B cell (primary cell): ENCODE measurements at regions not wholly inside any gene's neighbourhood (a gene's known extent, or its start where the extent isn't known, plus 50 kb on each side); places are given as distances from the start of the nearest gene placed in this dataset.

Experiments
- ATAC-seq: fragments of 200-7000 bp; cut with Tn5 transposase; one replicate; pipeline ENCODE4 v1.10.0; 2021; ENCODE audit warnings: low read depth, mild to moderate bottlenecking, moderate number of reproducible peaks, moderate library complexity
- CTCF ChIA-PET: fragments of 350-600 bp; sonication (Branson Sonifier 250); formaldehyde crosslinking; loops from one replicate; lab custom pipeline; 2021; ENCODE audit warnings: antibody characterized with exemption, inconsistent platforms; lab: Charles Lee
- POLR2A ChIA-PET: fragments of 350-600 bp; sonication (Branson Sonifier 250); formaldehyde crosslinking; loops from one replicate; lab custom pipeline; 2021; ENCODE audit warnings: antibody characterized with exemption; lab: Charles Lee
- DNase-seq: peaks from one replicate; pipeline ENCODE4 v3.0.0; 2013
- H2AFZ ChIP-seq: 2 replicates; pipeline ENCODE4 v1.6.1; 2012; ENCODE audit warnings: mild to moderate bottlenecking, low read depth, low read length; ENCODE audit not compliant: insufficient read depth, poor library complexity, severe bottlenecking
- H3K27ac ChIP-seq, 2 donors: 1 replicate in 1 of 2; 2 replicates in 1 of 2; pipeline ENCODE4 v1.5.1; 2012 to 2013; ENCODE audit warnings: low read length in 2 of 2, mild to moderate bottlenecking in 2 of 2, moderate library complexity in 1 of 2
- H3K27me3 ChIP-seq, 4 experiments: fragments of 200-600 bp in 1 of 4; sonication (generic) in 1 of 4; replicated peaks in 1 of 4; 1 replicate in 2 of 4; 2 replicates in 2 of 4; pipeline versions ENCODE4 v1.6.1 to v1.7.0; 2013 to 2016; ENCODE audit warnings: low read length in 3 of 4, mild to moderate bottlenecking in 2 of 4, mixed read lengths in 1 of 4, moderate library complexity in 1 of 4; ENCODE audit not compliant: insufficient read depth in 4 of 4, control insufficient read depth in 3 of 4; ENCODE audit errors: control extremely low read depth in 1 of 4
- H3K36me3 ChIP-seq, 2 experiments: replicated peaks in 1 of 2; 1 replicate in 1 of 2; 2 replicates in 1 of 2; pipeline versions ENCODE4 v1.6.1 to v1.7.1; 2013; ENCODE audit warnings: low read length in 1 of 2; ENCODE audit not compliant: insufficient read depth in 2 of 2, control insufficient read depth in 1 of 2; ENCODE audit errors: control extremely low read depth in 1 of 2, extremely low read depth in 1 of 2
- H3K4me1 ChIP-seq, 2 donors: fragments of 200-600 bp in 1 of 2; sonication (generic) in 1 of 2; 1 replicate in 1 of 2; 2 replicates in 1 of 2; pipeline versions ENCODE4 v1.5.1 to v1.6.1; 2013 to 2017; ENCODE audit warnings: low read length in 2 of 2; ENCODE audit not compliant: control insufficient read depth in 2 of 2, insufficient read depth in 2 of 2
- H3K4me2 ChIP-seq: replicated peaks from 2 replicates; pipeline ENCODE3; 2012; ENCODE audit warnings: mild to moderate bottlenecking, low read depth, low read length; ENCODE audit not compliant: poor library complexity, severe bottlenecking
- H3K4me3 ChIP-seq, 5 experiments: fragments of 200-600 bp in 1 of 5; sonication (generic) in 1 of 5; 1 replicate in 3 of 5; 2 replicates in 2 of 5; pipeline versions ENCODE4 v1.5.1 to v1.7.0; 2011 to 2016; ENCODE audit warnings: low read length in 4 of 5, mild to moderate bottlenecking in 4 of 5, low read depth in 2 of 5, control low read depth in 1 of 5, moderate library complexity in 1 of 5; ENCODE audit not compliant: insufficient read depth in 1 of 5; ENCODE audit errors: control extremely low read depth in 1 of 5, extremely low read depth in 1 of 5
- H3K79me2 ChIP-seq: fragments of 200-600 bp; sonication (generic); one replicate; pipeline ENCODE4 v1.6.0; 2016; ENCODE audit warnings: low read length; ENCODE audit not compliant: control insufficient read depth, insufficient read depth
- H3K9ac ChIP-seq: fragments of 200-600 bp; sonication (generic); 2 replicates; pipeline ENCODE4 v1.6.1; 2017; ENCODE audit warnings: mild to moderate bottlenecking, low read length, moderate library complexity
- H3K9me3 ChIP-seq, 3 donors: one replicate each; pipeline versions ENCODE4 v1.6.1 to v1.7.1; 2013; ENCODE audit warnings: low read length in 2 of 3; ENCODE audit not compliant: control insufficient read depth in 2 of 3, insufficient read depth in 1 of 3; ENCODE audit errors: control extremely low read depth in 1 of 3
- H4K20me1 ChIP-seq: 2 replicates; pipeline ENCODE4 v1.6.0; 2012; ENCODE audit warnings: mild to moderate bottlenecking, low read length; ENCODE audit not compliant: insufficient read depth, control insufficient read depth, poor library complexity, severe bottlenecking
- H3K27ac Mint-ChIP-seq: one replicate; pipeline ENCODE4 v1.8.0; 2021; ENCODE audit warnings: mixed read lengths
- H3K27me3 Mint-ChIP-seq: one replicate; pipeline ENCODE4 v1.8.0; 2021; ENCODE audit warnings: mixed read lengths
- H3K4me1 Mint-ChIP-seq: one replicate; pipeline ENCODE4 v1.8.0; 2021; ENCODE audit warnings: mixed read lengths
- H3K4me3 Mint-ChIP-seq: one replicate; pipeline ENCODE4 v1.8.0; 2021; ENCODE audit warnings: mixed read lengths
- H3K9me3 Mint-ChIP-seq: one replicate; pipeline ENCODE4 v1.8.0; 2022; ENCODE audit warnings: mixed read lengths; ENCODE audit not compliant: insufficient read depth
- EZH2 ChIP-seq: IDR thresholded peaks from 2 replicates; pipeline ENCODE4 v1.6.1; 2012; ENCODE audit warnings: borderline replicate concordance, low read depth, mild to moderate bottlenecking, moderate library complexity, low read length; ENCODE audit not compliant: insufficient read depth, poor library complexity, severe bottlenecking
- WGBS: methylation state at CpG from one replicate; pipeline ENCODE4 v1.1.5; 2013; ENCODE audit warnings: missing lambda C conversion rate; ENCODE audit not compliant: insufficient coverage; 5-methylcytosine and 5-hydroxymethylcytosine counted together
- intact Hi-C: fragments of 100-400 bp; cut with micrococcal nuclease; formaldehyde crosslinking; loops from one replicate; pipeline ENCODE4 v1.10.0; 2022
- TF ChIP-seq, protein P1 (sequence below): fragments of 200-600 bp; IDR thresholded peaks from one replicate; pipeline ENCODE4 v1.8.0; 2022; ENCODE audit warnings: antibody characterized with exemption, mild to moderate bottlenecking

DNA sequence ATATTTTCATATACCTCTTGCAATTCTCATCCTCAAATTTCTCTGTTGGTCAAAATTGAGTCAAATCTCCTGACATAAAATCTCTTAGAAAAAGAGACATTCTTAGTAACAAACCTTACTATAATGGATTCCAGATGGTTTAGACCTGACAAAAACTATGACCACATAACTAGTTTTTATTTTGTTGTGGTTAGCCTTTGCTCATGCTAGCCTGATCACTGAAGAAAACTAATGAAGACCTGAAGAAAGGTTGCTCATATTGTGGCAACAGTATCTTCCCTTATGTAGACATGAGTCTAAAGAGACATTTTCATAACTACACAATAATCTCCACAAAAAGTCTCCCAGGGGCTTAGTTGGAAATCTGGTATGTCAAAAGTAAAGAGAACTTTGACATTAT is 274.1 kb upstream of the TMEM161B start:
- H3K79me2 ChIP-seq: no peaks in the 10 kb centered on the region
- H3K36me3 ChIP-seq: no peaks in the 10 kb centered on the region
- Mint-ChIP-seq H3K27ac (no peak overlapping the region), H3K27me3 (peaks cover 19% of the 10 kb centered on the region), H3K4me3 (no peak overlapping the region), H3K9me3 (no peaks in the 10 kb centered on the region), H3K4me1 (no peaks in the 10 kb centered on the region)
- TF ChIP-seq EZH2: no peak
- TF ChIP-seq, protein P1, sequence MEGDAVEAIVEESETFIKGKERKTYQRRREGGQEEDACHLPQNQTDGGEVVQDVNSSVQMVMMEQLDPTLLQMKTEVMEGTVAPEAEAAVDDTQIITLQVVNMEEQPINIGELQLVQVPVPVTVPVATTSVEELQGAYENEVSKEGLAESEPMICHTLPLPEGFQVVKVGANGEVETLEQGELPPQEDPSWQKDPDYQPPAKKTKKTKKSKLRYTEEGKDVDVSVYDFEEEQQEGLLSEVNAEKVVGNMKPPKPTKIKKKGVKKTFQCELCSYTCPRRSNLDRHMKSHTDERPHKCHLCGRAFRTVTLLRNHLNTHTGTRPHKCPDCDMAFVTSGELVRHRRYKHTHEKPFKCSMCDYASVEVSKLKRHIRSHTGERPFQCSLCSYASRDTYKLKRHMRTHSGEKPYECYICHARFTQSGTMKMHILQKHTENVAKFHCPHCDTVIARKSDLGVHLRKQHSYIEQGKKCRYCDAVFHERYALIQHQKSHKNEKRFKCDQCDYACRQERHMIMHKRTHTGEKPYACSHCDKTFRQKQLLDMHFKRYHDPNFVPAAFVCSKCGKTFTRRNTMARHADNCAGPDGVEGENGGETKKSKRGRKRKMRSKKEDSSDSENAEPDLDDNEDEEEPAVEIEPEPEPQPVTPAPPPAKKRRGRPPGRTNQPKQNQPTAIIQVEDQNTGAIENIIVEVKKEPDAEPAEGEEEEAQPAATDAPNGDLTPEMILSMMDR: no peak
- H3K4me3 ChIP-seq: no peak overlapping the region
- no peaks in the 10 kb centered on the region for H3K27me3 ChIP-seq
- H3K4me2 ChIP-seq: no peak overlapping the region
- H4K20me1 ChIP-seq: no peaks in the 10 kb centered on the region
- intact Hi-C loops: no loop called here
- no peak overlapping the region for H2AFZ ChIP-seq
- no peaks in the 10 kb centered on the region for H3K9me3 ChIP-seq
- H3K27ac ChIP-seq: no peak overlapping the region
- DNase-seq: no peak
- ATAC-seq: no peak
- ChIA-PET CTCF (no interaction called here), POLR2A (no interaction called here)
- no peak overlapping the region for H3K9ac ChIP-seq
- no peaks in the 10 kb centered on the region for H3K4me1 ChIP-seq

DNA sequence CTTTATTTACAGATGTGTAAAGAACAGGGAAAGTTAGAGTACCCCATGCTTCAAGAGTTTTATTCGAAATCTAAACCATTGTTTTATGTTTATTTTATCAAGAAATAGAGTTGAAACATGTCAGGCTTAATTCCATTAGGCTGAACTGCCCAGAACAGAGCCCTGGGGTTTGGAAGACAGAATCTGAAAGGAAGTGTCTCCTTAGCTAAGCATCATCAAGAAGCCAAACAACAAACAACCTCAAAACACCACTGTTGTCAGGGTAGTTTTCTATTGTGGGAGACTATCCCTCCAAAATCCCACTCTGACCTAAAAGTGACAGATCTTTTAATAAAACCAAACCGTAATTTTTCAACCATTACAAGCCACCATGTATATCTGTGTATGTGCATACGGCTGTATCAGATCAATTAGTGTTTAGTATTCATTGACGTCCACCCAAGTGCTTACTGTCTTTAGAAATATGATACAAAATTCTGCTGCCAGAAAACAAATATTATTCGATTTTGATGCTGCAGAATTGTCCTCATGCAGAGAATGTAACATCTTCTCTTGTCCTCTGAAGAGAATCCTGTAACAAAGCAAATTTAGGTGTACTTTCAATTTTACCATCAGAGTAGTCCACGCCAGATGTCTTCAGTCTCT is 271.9 kb upstream of the TMEM161B start:
- H3K27me3 Mint-ChIP-seq: peaks cover 16% of the 10 kb centered on the region
- Histone ChIP-seq H2AFZ (no peak overlapping the region), H3K79me2 (no peaks in the 10 kb centered on the region), H3K9me3 (no peaks in the 10 kb centered on the region), H3K9ac (no peak overlapping the region), H3K4me1 (no peaks in the 10 kb centered on the region), H3K27ac (no peak overlapping the region), H3K4me3 (no peak overlapping the region), H4K20me1 (no peaks in the 10 kb centered on the region), H3K27me3 (no peaks in the 10 kb centered on the region), H3K36me3 (no peaks in the 10 kb centered on the region), H3K4me2 (no peak overlapping the region)
- no peak overlapping the region for H3K27ac Mint-ChIP-seq
- no peak for DNase-seq
- intact Hi-C loops: no loop called here
- H3K4me1 Mint-ChIP-seq: no peaks in the 10 kb centered on the region
- ATAC-seq: no peak
- no peak for TF ChIP-seq EZH2
- TF ChIP-seq, protein P1: no peak
- H3K4me3 Mint-ChIP-seq: no peak overlapping the region
- no CpG with 5 or more reads among the region's 6 CpGs for WGBS
- POLR2A ChIA-PET: no interaction called here
- no peaks in the 10 kb centered on the region for H3K9me3 Mint-ChIP-seq
- CTCF ChIA-PET: no interaction called here
